CD4-positive, alpha-beta T cell treated with Interleukin-6 at 100 ng/mL for 8 hours (primary cell): ENCODE measurements at regions not wholly inside any gene's neighbourhood (a gene's known extent, or its start where the extent isn't known, plus 50 kb on each side); places are given as distances from the start of the nearest gene placed in this dataset.
"Not testable (repeated sequence)": the region's sequence is repeated elsewhere in the genome, so short reads cannot be mapped to it uniquely, and the experiment has no call there.

Experiments
- DNase-seq: peaks from one replicate; pipeline ENCODE4 v3.0.0-alpha.2; 2020; ENCODE audit warnings: mixed read lengths, low spot score

GRCh38 chr10:23543691-23544380 is 105.0 kb downstream of the OTUD1 start:
- DNase-seq: no peak

GRCh38 chr10:23545866-23546265 is 107.0 kb downstream of the OTUD1 start:
- DNase-seq: not testable (repeated sequence)

- no peak for DNase-seq
Observed at GRCh38 chr10:23556727-23557440, 118.0 kb downstream of the OTUD1 start.

- no peak for DNase-seq
Observed at GRCh38 chr10:23557777-23558176, 118.9 kb downstream of the OTUD1 start.

- DNase-seq: no peak
Observed at GRCh38 chr10:23558361-23558799, 119.5 kb downstream of the OTUD1 start.

- DNase-seq: no peak
Observed at GRCh38 chr10:23568996-23569395, 130.1 kb downstream of the OTUD1 start.

GRCh38 chr10:23571884-23572283 is 133.0 kb downstream of the OTUD1 start:
- no peak for DNase-seq

GRCh38 chr10:23581906-23582450 is 143.1 kb downstream of the OTUD1 start:
- no peak for DNase-seq

GRCh38 chr10:23584396-23584795 is 145.5 kb downstream of the OTUD1 start:
- no peak for DNase-seq

GRCh38 chr10:23585186-23585585 is 146.3 kb downstream of the OTUD1 start:
- DNase-seq: no peak

GRCh38 chr10:23585666-23586065 is 146.8 kb downstream of the OTUD1 start:
- DNase-seq: no peak

GRCh38 chr10:23595278-23595677 is 156.4 kb downstream of the OTUD1 start:
- DNase-seq: not testable (repeated sequence)

GRCh38 chr10:23604613-23605012 is 165.7 kb downstream of the OTUD1 start:
- no peak for DNase-seq

GRCh38 chr10:23606456-23606855 is 167.6 kb downstream of the OTUD1 start:
- DNase-seq: no peak

- no peak for DNase-seq
Observed at GRCh38 chr10:23608926-23609325, 170.1 kb downstream of the OTUD1 start.

- DNase-seq: no peak
Observed at GRCh38 chr10:23610626-23611307, 171.9 kb downstream of the OTUD1 start.

GRCh38 chr10:23611308-23612029 is 172.6 kb downstream of the OTUD1 start:
- no peak for DNase-seq

GRCh38 chr10:23613900-23614299 is 175.0 kb downstream of the OTUD1 start:
- no peak for DNase-seq

GRCh38 chr10:23614483-23614882 is 175.6 kb downstream of the OTUD1 start:
- no peak for DNase-seq

GRCh38 chr10:23630376-23630775 is 191.5 kb downstream of the OTUD1 start:
- no peak for DNase-seq

- DNase-seq: no peak
Observed at GRCh38 chr10:23630885-23631284, 192.0 kb downstream of the OTUD1 start.
